ENCODE measurements at regions not wholly inside any gene's neighbourhood (a gene's known extent, or its start where the extent isn't known, plus 50 kb on each side); places are given as distances from the start of the nearest gene placed in this dataset.

GRCh38 chr2:116935097-116935814 lies 879.2 kb upstream of the DDX18 start:
- BruUV-seq (replicated peaks) = no TSS peak
- DNase-seq = no peak

More at GRCh38 chr2:116935097-116935814, 879.2 kb upstream of the DDX18 start:
- Histone ChIP-seq H4K91ac (ENCODE audit: insufficient read depth, low read depth, low read length) (no peak overlapping the region), H4K20me1 (ENCODE audit: insufficient read depth, low read length) (no peaks in the 10 kb centered on the region), H3K14ac (replicated peaks; ENCODE audit: low read depth, low read length) (no peak overlapping the region), H3K4me3 (ENCODE audit: insufficient read depth, low read depth, low read length) (no peak overlapping the region), H3K4me1 (ENCODE audit: control insufficient read depth, insufficient read depth, low read length) (no peaks in the 10 kb centered on the region), H2BK15ac (ENCODE audit: low read depth, low read length) (no peak overlapping the region), H3K27me3 (ENCODE audit: control insufficient read depth, insufficient read depth, low read length) (no peaks in the 10 kb centered on the region), H3K23ac (ENCODE audit: low read depth, low read length) (no peak overlapping the region), H4K5ac (ENCODE audit: low read depth, low read length) (no peak overlapping the region), H3K56ac (ENCODE audit: extremely low read depth, insufficient read depth, low read length) (no peak overlapping the region), H3K9ac (ENCODE audit: low read depth, low read length) (no peak overlapping the region), H2BK5ac (ENCODE audit: low read depth, low read length, poor library complexity, severe bottlenecking) (no peak overlapping the region), H3K9me3 (ENCODE audit: control insufficient read depth, insufficient read depth, low read length) (peaks cover 7% of the 10 kb centered on the region), H3K36me3 (ENCODE audit: control insufficient read depth, insufficient read depth, low read length) (no peaks in the 10 kb centered on the region), H2AK9ac (replicated peaks; ENCODE audit: low read depth, low read length, poor library complexity) (no peak overlapping the region), H3K4me2 (ENCODE audit: low read depth, low read length) (no peak overlapping the region), H3K79me1 (ENCODE audit: low read depth in 1 of 2, low read length in 2 of 2) (no peaks in the 10 kb centered on the region), H4K8ac (ENCODE audit: low read depth in 2 of 2, low read length in 2 of 2) (no peak overlapping the region), H2AFZ (replicated peaks; ENCODE audit: low read length, poor library complexity) (no peak overlapping the region), H3K4ac (ENCODE audit: low read depth, low read length) (no peak overlapping the region), H3K27ac (ENCODE audit: insufficient read depth, low read length) (no peak overlapping the region), H2BK20ac (ENCODE audit: low read depth, low read length) (no peak overlapping the region), H3K18ac (ENCODE audit: low read depth, low read length) (no peak overlapping the region), H3K9me1 (ENCODE audit: insufficient read depth, low read length) (no peaks in the 10 kb centered on the region), H2BK120ac (ENCODE audit: low read depth, low read length) (no peak overlapping the region), H2AK5ac (ENCODE audit: low read depth, low read length) (no peak overlapping the region)
- TF ChIP-seq MAZ (IDR thresholded peaks at IDR 0.05; ENCODE audit: borderline replicate concordance, low read depth, low read length) (no peak), RAD21 (IDR thresholded peaks at IDR 0.05; ENCODE audit: low read length) (no peak), ELK1 (IDR thresholded peaks at IDR 0.05; ENCODE audit: borderline replicate concordance, low read depth, low read length) (no peak), FOS (IDR thresholded peaks at IDR 0.05; ENCODE audit: low read depth, low read length) (no peak), MXI1 (IDR thresholded peaks at IDR 0.05; ENCODE audit: borderline replicate concordance, low read depth, low read length) (no peak), CTCF (conservative IDR thresholded peaks at IDR 0.05; ENCODE audit: low read depth, low read length) (no peak), RCOR1 (IDR thresholded peaks at IDR 0.05; ENCODE audit: insufficient replicate concordance, low read length) (no peak), SMC3 (IDR thresholded peaks at IDR 0.05; ENCODE audit: low read depth, low read length) (no peak)
- in situ Hi-C loops (cut with MboI; ENCODE audit: low sequenced_read_pairs) (no loop called here), dilution Hi-C loops (cut with HindIII; ENCODE audit: low sequenced_read_pairs, unreplicated experiment) (no loop called here), intact Hi-C loops (cut with micrococcal nuclease) (no loop called here)
- ATAC-seq (ENCODE audit: low read depth) = no peak
- CTCF ChIA-PET = no interaction called here
- POLR2A ChIA-PET (ENCODE audit: unreplicated experiment) = no interaction called here
- 50% methylated on average over 2 of the region's 7 CpGs; no CpG with 5 or more reads in 1 of the 2 experiments for WGBS, 2 experiments (ENCODE audit: extremely low coverage in 2 of 2, insufficient read length in 1 of 2)
